Putamen (tissue), 1 donor: ENCODE measurements at regions not wholly inside any gene's neighbourhood (a gene's known extent, or its start where the extent isn't known, plus 50 kb on each side); places are given as distances from the start of the nearest gene placed in this dataset.
"Not testable (repeated sequence)": the region's sequence is repeated elsewhere in the genome, so short reads cannot be mapped to it uniquely, and the experiment has no call there.

Source experiments
- DNase-seq: peaks from one replicate; pipeline ENCODE4 v3.0.0-alpha.2; 2016; ENCODE audit warnings: low spot score

DNA sequence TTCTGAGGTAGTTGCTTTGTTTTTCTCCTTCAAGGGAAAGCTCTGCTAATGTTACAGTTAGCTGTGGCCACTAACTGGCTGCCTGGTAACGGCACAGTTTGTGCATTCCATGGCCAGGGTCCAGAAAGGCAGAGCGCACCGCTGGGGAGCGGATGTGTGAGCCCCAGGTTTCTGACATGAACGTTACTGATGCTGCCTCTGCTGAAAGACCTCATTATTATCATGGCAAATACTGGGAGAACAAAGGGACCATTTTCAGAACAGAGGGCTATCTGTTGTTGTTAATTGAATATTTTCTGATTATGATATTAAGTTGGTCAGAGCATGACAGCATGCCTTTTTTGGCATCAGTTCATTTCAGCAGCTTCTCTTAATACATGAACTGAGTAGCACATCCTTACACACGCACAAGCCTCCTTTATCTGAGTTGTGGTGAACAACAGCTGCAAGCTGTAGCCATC lies 134.1 kb downstream of the NUDT12 start:
- peak; percentile 39 for DNase-seq

- no peak for DNase-seq
These were observed 135.3 kb downstream of the NUDT12 start for GRCh38 chr5:103427326-103427725.

DNA sequence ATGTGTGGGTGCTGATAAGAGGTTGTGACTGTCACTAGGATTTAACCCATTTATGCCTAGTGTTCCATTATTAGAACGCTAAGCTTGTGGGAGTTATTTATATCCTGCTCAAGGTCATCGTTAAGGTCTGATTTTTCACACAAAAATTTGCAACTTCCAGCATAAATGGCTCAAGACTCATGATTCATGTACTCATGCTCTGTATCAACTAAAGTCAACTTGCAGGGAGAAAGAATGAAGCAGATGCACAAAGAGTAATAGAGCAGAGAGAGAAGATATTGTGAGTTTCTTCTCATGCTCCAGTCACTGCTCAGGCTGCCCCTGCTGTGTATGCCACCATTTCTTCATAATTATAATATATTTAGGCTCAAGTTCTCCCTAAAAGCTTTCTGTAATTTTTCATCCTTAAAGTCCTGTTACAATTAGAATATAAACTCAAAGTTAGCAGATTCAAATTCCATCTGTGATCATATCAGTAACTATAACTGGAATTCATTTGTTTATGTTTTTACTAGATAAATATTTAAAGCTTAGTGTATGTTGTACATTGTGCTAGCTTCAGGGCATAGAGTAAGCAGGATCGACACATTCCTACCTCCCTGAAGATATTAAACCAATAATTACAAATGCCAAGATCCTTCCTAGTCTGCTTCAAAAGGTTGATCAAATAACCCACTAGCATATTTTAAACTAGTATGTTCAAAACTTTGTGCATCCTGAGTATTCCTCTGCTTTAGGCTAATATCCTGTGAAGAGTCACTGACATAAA lies 136.7 kb downstream of the NUDT12 start:
- DNase-seq: no peak

DNA sequence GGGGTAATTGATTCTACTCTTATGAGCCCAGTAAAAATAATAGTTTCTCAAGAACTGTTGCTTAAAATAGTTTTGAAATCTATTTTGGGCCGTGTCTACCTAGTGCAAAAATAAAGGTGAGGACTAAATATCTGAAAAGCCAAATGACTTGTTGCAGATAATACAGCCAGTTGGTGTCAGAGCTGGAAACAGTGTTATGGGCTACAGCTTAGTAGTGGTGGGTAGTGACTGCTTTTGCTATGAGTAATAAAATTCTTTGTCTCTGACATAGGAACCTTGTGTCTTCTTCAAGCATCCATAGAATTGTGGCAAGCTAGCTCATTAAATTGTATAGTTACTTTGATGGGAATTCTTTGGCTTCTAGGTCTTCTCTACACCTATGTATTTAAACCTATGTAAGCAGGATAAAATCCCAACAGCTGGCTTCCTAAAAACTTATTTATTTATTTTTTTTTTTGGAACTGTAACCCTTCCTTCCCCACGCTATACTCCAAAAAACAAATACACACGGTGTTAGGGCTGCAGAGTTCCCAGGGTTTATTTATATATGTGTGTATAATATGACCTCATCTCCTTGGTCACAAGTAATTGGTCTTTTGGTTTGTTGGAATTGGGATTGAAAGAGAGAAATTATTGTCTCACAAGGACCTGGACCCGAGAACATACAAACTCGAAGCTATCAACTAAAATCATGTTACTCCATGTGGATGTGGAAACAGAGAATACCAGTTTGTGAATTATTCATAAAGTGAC lies 138.0 kb downstream of the NUDT12 start:
- no peak for DNase-seq

- no peak for DNase-seq
These were observed 138.6 kb downstream of the NUDT12 start for GRCh38 chr5:103424026-103424425.

- no peak for DNase-seq
These were observed 139.8 kb downstream of the NUDT12 start for GRCh38 chr5:103422756-103423155.

DNA sequence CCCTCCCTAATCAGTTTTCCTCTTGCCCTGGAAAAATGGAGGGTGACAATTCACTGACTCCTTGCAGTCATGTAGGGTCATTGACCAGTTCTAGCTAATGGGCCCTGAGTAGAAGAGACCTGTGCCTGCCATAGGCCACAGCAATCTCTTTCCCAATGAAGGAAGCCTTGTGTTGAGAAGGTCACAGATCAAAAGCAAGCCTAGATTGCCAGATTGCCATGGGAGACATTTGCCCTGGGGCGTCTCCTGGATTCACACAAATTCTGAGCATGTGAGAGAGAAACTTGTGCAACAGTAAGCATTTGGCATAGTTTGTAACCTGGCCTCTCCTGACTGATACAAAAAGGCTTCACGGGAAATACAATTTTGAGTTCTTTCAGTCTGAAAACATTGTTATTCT lies 148.0 kb downstream of the NUDT12 start:
- no peak for DNase-seq

DNA sequence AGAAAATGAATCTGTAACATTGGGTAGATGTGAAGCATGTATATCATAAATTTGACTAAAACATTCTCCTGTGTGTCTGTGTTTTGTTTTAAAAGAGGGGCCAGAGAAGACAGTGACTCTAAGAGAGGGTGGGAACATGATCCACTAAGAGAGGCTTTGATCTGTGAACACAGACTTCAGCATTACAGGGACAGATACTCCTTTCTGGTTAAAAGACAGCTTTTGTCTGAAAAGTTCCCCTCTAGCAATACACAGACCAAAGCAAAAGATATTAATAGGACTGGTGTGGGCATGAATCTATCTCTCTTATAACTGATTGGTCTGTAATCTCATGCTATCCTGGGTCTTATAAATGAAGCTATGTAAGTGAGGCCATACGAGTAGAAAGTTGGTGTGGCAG lies 150.9 kb downstream of the NUDT12 start:
- no peak for DNase-seq

- no peak for DNase-seq
These were observed 151.6 kb downstream of the MACIR start for GRCh38 chr5:103410172-103410571.

DNA sequence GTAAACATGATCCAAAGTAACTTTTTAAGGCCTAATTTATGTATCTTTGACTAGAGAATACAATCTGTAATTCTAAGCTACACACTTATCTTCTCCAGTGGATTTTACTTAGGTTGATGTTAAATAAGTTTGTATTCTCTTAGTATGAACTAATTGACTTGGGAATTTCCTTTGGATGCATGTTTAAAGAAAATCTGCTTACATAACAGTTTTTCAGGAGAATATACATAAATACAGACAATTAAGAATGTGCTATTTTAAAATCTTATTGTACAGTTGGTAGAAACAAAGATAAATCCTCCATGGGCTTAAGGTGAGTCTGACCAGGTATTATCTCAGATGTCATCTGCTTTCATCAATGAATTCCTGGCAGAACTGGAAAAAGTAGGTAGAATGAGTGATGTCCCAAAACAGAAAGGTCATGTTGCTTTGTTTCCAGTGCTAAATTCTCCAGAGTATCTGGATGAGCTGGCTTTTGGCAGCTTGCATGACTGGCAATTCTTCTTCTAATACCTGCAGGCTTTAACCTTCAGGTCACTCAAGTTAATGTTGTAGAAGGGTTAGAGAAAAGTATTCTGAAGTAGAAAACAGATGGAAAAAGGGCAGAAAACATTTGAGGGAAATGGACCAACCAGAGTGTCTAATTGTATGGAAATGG lies 150.6 kb downstream of the MACIR start:
- DNase-seq: no peak

DNA sequence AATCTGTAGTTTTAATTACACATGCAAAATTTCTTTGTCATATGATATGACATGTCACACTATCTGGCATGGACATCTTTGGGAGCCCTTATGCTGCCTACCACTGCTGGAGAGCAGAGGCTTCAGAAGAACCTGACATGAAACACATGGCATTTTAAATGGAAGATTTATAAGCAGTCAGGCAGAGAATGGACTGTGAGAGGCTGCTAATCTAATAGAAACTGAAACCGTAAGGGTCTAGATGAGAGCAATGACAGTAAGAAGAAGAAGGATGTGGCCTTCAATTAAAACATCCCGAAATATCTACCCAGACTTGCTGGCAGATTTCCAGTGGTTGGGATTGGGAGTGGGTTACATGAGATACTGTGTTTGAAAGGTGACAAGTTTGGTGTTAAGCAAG lies 149.8 kb downstream of the MACIR start:
- DNase-seq: no peak

DNA sequence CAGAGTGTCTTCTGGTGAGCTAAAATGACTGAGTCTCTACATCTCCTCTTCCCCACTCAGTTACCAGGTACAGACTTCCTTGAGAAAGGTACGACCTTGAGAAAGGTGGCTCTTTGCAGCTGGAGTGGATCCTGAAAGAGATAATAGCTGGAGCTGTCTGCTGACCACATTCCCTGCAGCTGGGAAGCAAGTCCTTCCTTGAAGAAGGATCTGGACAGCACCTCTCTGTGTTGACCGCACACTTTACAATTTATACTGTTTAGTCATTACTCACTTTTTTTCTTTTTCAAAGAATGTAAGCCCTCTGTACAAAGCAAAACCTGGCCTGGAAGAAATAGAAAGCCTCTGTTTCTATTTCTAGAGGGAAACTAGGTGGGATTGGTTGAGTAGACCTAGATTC lies 148.8 kb downstream of the MACIR start:
- DNase-seq: no peak

DNA sequence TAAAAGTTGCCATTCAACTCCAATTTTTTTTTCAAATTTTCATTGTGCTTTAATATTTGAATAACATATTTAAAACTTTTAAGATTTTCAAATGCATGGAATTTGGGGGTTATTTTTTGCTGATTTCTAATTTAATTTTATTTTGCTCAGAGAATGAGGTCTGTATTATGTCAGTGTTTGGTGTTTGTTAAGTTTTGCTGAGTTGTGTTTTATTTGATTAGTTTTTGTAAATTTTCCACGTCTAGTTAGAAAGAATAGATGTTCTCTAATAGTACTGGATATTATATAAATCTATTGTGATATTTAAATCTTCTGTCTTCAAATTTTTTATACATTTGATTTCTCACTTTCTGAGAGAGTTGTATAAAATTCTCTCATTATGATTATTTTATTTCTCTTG lies 145.9 kb downstream of the MACIR start:
- DNase-seq: no peak

- no peak for DNase-seq
These were observed 144.3 kb downstream of the MACIR start for GRCh38 chr5:103402851-103403250.

GRCh38 chr5:103397739-103398581 lies 139.4 kb downstream of the MACIR start:
- no peak for DNase-seq

DNA sequence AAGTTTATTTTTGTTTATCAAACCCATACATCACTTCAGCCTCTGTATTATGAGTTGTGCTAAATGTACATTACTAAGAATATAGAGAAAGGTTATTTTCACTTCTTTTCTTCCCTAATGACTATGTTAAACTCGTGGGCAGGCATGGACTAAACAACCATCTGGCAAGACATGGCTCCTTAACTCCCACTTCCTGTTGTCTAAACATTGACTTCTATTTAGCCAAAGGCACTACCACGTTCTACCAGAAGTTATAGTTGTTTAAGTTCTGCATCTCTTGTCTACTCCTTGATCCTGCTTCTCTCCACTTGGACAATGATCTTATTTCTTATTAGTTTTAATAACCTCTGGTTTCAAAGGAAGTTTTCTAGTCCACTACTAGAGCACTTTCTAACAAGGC lies 136.1 kb downstream of the MACIR start:
- DNase-seq: no peak

DNA sequence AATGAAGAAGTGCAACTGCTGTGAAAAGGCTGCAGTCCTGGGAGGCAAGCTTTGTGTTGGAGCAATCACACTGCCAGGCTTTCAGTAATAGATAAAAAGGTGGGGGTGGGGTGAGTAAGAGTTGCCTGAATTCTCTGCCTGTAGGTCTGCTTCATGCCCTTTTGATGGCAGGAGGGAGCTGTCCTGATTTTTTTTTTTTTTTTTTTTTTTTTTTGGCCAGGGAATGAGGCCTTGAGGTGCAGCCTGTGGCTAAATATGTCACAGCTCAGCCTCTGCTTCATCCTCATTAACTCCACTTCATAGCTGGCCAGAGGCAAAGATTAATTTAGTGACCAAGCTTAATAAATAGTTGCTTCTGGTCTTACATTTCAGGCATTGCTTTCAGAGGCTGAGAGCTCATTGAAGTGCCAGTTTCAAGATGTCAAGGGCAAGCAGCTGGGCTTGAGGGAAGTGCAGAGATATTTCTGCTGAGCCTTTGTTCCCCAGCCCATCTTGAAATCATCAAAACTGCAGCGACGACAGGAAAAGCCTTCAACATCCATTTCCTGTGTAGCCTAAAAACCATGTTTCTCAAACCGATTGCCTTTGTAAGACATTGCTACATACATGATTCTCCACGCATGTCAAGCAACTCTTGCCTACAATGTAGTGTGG lies 134.7 kb downstream of the MACIR start:
- DNase-seq: peak; percentile 7

GRCh38 chr5:103391659-103392058 lies 133.1 kb downstream of the MACIR start:
- DNase-seq: no peak

GRCh38 chr5:103389846-103390245 lies 131.3 kb downstream of the MACIR start:
- no peak for DNase-seq

DNA sequence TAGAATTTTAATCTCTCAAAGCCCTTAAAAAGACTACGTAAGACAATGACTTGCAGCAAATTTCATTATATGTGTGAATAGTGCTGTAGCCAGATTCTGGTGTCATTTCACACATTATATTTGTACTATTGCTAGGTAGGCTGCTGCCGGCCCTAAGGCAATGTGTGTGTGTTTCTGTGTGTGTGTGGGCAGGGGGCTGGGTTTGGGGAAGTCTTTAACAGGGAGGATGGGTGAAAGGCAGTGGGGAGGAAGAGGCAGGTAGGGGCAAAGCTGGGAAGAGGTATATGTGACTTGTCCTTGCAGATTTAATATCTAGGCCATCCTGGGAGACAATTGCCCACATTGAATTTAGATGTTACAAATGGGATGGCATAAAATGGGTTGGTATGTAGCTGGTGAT lies 130.8 kb downstream of the MACIR start:
- no peak for DNase-seq

- no peak for DNase-seq
These were observed 127.2 kb downstream of the MACIR start for GRCh38 chr5:103385722-103386121.

- not testable (repeated sequence) for DNase-seq
These were observed 119.1 kb downstream of the MACIR start for GRCh38 chr5:103377638-103378037.
